ENCODE measurements at regions not wholly inside any gene's neighbourhood (a gene's known extent, or its start where the extent isn't known, plus 50 kb on each side); places are given as distances from the start of the nearest gene placed in this dataset.

DNA sequence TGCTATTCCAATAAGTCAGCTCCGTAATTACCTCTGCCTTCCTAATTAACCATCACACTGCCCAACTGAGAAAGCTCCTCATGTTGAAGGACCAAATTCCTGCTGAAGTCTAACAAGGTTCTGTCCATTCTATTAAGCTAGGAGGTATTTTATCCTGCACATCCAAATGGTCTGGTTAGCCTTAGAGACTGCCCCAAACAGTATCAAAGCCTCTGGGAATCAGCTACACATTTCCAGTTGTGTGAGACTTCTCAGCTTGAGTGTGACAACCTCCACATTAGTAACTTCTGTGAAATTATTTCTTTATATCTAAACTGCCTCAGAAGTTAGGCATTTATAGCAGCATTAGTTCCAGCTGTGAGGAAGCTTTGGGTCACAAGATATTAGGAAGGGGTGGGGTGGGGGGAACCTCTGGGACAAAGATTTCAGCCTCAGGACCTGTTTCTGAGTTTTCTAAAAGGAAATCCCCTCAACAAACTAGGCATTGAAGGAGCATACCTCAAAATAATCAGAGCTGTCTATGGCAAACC is 150.5 kb upstream of the DUSP10 start:
- Histone ChIP-seq H3K27ac (no peak overlapping the region), H3K27me3 (replicated peaks; ENCODE audit: insufficient read depth) (no peaks in the 10 kb centered on the region), H3K9me3 (no peaks in the 10 kb centered on the region), H3K36me3 (no peaks in the 10 kb centered on the region), H3K4me1 (replicated peaks) (no peaks in the 10 kb centered on the region), H3K4me3 (no peak overlapping the region)
- WGBS, result 79% methylated on average over 1 of the region's 1 CpG
- no peak for DNase-seq (ENCODE audit: low spot score)
- intact Hi-C loops (cut with DNase I), result no loop called here
- TF ChIP-seq POLR2AphosphoS5 (IDR thresholded peaks at IDR 0.05), result no peak
- TF ChIP-seq, protein P1, sequence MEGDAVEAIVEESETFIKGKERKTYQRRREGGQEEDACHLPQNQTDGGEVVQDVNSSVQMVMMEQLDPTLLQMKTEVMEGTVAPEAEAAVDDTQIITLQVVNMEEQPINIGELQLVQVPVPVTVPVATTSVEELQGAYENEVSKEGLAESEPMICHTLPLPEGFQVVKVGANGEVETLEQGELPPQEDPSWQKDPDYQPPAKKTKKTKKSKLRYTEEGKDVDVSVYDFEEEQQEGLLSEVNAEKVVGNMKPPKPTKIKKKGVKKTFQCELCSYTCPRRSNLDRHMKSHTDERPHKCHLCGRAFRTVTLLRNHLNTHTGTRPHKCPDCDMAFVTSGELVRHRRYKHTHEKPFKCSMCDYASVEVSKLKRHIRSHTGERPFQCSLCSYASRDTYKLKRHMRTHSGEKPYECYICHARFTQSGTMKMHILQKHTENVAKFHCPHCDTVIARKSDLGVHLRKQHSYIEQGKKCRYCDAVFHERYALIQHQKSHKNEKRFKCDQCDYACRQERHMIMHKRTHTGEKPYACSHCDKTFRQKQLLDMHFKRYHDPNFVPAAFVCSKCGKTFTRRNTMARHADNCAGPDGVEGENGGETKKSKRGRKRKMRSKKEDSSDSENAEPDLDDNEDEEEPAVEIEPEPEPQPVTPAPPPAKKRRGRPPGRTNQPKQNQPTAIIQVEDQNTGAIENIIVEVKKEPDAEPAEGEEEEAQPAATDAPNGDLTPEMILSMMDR (IDR thresholded peaks at IDR 0.05), result no peak
- TF ChIP-seq POLR2A (IDR thresholded peaks at IDR 0.05), result no peak

DNA sequence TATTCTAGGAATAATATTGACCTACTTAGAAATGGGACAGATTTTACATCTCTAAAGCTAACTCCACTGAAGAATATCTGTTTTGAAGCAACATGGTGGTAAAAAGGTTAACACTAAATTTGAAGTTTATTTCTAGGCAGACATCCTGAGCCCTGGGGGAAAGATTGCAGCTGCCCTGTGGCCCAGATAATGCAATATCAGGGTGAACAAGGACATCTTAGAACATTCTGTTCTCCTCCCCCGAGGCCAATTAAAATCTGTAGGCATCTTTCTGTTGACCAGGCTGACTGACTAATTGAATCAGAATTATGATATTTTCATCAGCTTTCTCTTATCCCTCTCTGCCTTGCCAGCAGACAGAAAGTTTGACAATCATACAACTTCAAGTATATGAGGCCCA is 149.8 kb upstream of the DUSP10 start:
- no peaks in the 10 kb centered on the region for H3K4me1 ChIP-seq (replicated peaks)
- H3K27ac ChIP-seq, result no peak overlapping the region
- H3K36me3 ChIP-seq, result no peaks in the 10 kb centered on the region
- no peak overlapping the region for H3K4me3 ChIP-seq
- 42% methylated on average over 1 of the region's 1 CpG for WGBS
- no peak for DNase-seq (ENCODE audit: low spot score)
- intact Hi-C loops (cut with DNase I), result no loop called here
- TF ChIP-seq, protein P1 (IDR thresholded peaks at IDR 0.05), result no peak
- no peak for TF ChIP-seq POLR2AphosphoS5 (IDR thresholded peaks at IDR 0.05)
- TF ChIP-seq POLR2A (IDR thresholded peaks at IDR 0.05), result no peak
- no peaks in the 10 kb centered on the region for H3K9me3 ChIP-seq
- H3K27me3 ChIP-seq (replicated peaks; ENCODE audit: insufficient read depth), result no peaks in the 10 kb centered on the region

DNA sequence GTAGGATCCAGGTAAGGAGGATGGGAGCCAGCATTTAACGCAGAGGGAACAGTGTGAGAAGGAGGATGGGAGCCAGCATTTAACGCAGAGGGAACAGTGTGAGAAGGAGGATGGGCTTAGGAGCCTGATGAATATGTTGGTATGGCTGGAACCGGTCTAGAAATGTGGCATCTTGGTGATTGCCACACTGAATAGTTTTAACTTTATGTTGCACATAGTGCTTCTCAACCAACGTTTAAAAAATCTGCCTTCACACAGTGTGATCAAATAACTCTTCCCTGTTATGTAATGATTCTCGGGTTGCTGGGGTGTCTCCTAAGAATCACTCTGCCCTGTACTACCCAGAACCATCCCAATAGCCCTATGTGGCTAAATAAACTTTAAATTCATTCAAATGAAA is 146.9 kb upstream of the DUSP10 start:
- no peak for DNase-seq (ENCODE audit: low spot score)
- H3K27ac ChIP-seq, result no peak overlapping the region
- H3K36me3 ChIP-seq, result no peaks in the 10 kb centered on the region
- no peaks in the 10 kb centered on the region for H3K27me3 ChIP-seq (replicated peaks; ENCODE audit: insufficient read depth)
- TF ChIP-seq POLR2A (IDR thresholded peaks at IDR 0.05), result no peak
- H3K4me1 ChIP-seq (replicated peaks), result no peaks in the 10 kb centered on the region
- no peaks in the 10 kb centered on the region for H3K9me3 ChIP-seq
- WGBS, result 81% methylated on average over 5 of the region's 5 CpGs
- intact Hi-C loops (cut with DNase I), result no loop called here
- H3K4me3 ChIP-seq, result no peak overlapping the region

DNA sequence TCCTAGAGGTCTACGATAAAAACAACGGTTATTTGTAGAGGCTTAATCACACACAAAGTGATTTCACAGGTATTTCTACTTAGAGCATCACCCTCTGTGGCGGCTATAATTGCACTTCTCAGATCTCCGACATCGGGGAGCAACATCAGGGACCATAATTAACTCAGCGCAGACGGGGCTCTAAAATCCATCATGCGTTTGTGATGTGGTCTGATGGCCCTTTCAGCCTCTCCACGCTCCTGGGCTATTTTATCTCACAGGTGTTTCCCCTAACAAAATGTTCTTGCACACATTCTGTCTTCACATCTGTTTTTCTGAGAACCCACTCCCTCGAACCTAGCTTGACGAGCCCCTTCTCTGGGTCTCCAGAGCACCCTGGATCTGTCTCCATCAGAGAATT is 146.3 kb upstream of the DUSP10 start:
- no peaks in the 10 kb centered on the region for H3K4me1 ChIP-seq (replicated peaks)
- H3K9me3 ChIP-seq, result no peaks in the 10 kb centered on the region
- H3K27ac ChIP-seq, result no peak overlapping the region
- H3K27me3 ChIP-seq (replicated peaks; ENCODE audit: insufficient read depth), result no peaks in the 10 kb centered on the region
- TF ChIP-seq, protein P1 (IDR thresholded peaks at IDR 0.05), result no peak
- TF ChIP-seq POLR2A (IDR thresholded peaks at IDR 0.05) (no peak), POLR2AphosphoS5 (IDR thresholded peaks at IDR 0.05) (no peak)
- H3K36me3 ChIP-seq, result no peaks in the 10 kb centered on the region
- intact Hi-C loops (cut with DNase I), result no loop called here
- 74% methylated on average over 11 of the region's 11 CpGs for WGBS
- H3K4me3 ChIP-seq, result no peak overlapping the region
- DNase-seq (ENCODE audit: low spot score), result no peak

DNA sequence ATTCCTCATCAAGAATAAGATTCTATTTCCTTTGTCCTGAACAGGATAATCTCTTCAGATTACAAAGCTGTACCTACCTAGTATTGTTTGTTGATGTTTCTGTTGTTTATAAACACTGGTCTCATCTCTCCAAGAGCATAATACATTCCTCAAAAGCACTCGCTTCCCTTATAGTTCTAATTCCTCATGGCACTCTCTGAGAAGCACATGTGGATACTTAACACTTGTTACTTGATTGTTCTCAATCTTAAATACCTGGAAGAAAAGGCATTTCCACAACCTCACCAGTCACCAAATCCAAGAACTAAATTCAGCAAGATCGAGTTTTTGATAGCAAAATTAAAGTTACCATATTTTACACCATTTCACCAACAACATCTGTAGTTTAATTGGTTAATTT is 145.9 kb upstream of the DUSP10 start:
- no peak for DNase-seq (ENCODE audit: low spot score)
- 92% methylated on average over 2 of the region's 2 CpGs for WGBS
- H3K27me3 ChIP-seq (replicated peaks; ENCODE audit: insufficient read depth), result no peaks in the 10 kb centered on the region
- no peak overlapping the region for H3K4me3 ChIP-seq
- intact Hi-C loops (cut with DNase I), result no loop called here
- H3K36me3 ChIP-seq, result no peaks in the 10 kb centered on the region
- no peak for TF ChIP-seq POLR2AphosphoS5 (IDR thresholded peaks at IDR 0.05)
- TF ChIP-seq POLR2A (IDR thresholded peaks at IDR 0.05), result no peak
- TF ChIP-seq, protein P1 (IDR thresholded peaks at IDR 0.05), result no peak
- no peaks in the 10 kb centered on the region for H3K4me1 ChIP-seq (replicated peaks)
- H3K27ac ChIP-seq, result no peak overlapping the region
- H3K9me3 ChIP-seq, result no peaks in the 10 kb centered on the region

Measured in prostate gland (tissue), 2 donors.